ENCODE measurements at regions not wholly inside any gene's neighbourhood (a gene's known extent, or its start where the extent isn't known, plus 50 kb on each side); places are given as distances from the start of the nearest gene placed in this dataset.

GRCh38 chr3:135310317-135310716, 515.3 kb downstream of the EPHB1 start:
- no peak for DNase-seq
- peaks cover 0 to 2% (median 2%) of the 10 kb centered on the region in 3 donors for H3K27me3 Mint-ChIP-seq (ENCODE audit: low read depth in 3 of 3)
- Histone ChIP-seq H2AFZ (ENCODE audit: insufficient read depth, low read depth, low read length, poor library complexity, severe bottlenecking) (no peak overlapping the region), H3K27me3 (ENCODE audit: control insufficient read depth in 2 of 2, insufficient read depth in 2 of 2, low read length in 2 of 2) (no peaks in the 10 kb centered on the region), H3K9ac (ENCODE audit: insufficient read depth, low read length, poor library complexity, severe bottlenecking) (no peak overlapping the region), H3K4me2 (replicated peaks; ENCODE audit: extremely low read depth, low read length, poor library complexity, severe bottlenecking) (no peak overlapping the region), H3K9me3 (replicated peaks in 1 of 2; ENCODE audit: control insufficient read depth in 1 of 2, insufficient read depth in 1 of 2, low read length in 2 of 2) (peaks cover 0 to 11% of the 10 kb centered on the region in 2 donors), H4K20me1 (ENCODE audit: insufficient read depth, low read length) (no peaks in the 10 kb centered on the region), H3K27ac (ENCODE audit: low read depth in 1 of 2, low read length in 2 of 2) (no peak overlapping the region), H3K4me3 (replicated peaks in 1 of 3; ENCODE audit: low read depth in 2 of 3, low read length in 3 of 3) (no peak overlapping the region), H3K4me1 (ENCODE audit: control insufficient read depth in 1 of 2, insufficient read depth in 2 of 2, low read length in 2 of 2) (no peaks in the 10 kb centered on the region), H3K36me3 (replicated peaks in 1 of 2; ENCODE audit: control insufficient read depth in 1 of 2, insufficient read depth in 2 of 2, low read length in 2 of 2) (no peaks in the 10 kb centered on the region), H3K79me2 (ENCODE audit: insufficient read depth, low read length) (no peaks in the 10 kb centered on the region)
- intact Hi-C loops (cut with micrococcal nuclease) = no loop called here
- no CpG with 5 or more reads among the region's 4 CpGs for WGBS (ENCODE audit: insufficient coverage)
- no peaks in the 10 kb centered on the region for H3K4me1 Mint-ChIP-seq
- H3K36me3 Mint-ChIP-seq = no peaks in the 10 kb centered on the region
- peaks cover 3 to 18% (median 8%) of the 10 kb centered on the region in 7 donors for H3K9me3 Mint-ChIP-seq
- no peak overlapping the region for H3K27ac Mint-ChIP-seq
- TF ChIP-seq CTCF (IDR thresholded peaks at IDR 0.05) = no peak
- no peak overlapping the region for H3K4me3 Mint-ChIP-seq

GRCh38 chr3:135311699-135312098, 516.6 kb downstream of the EPHB1 start:
- no peaks in the 10 kb centered on the region for H3K4me1 Mint-ChIP-seq
- intact Hi-C loops (cut with micrococcal nuclease) = no loop called here

More at GRCh38 chr3:135311699-135312098, 516.6 kb downstream of the EPHB1 start:
- 100% methylated on average over 2 of the region's 5 CpGs for WGBS (ENCODE audit: insufficient coverage)
- Histone ChIP-seq H2AFZ (ENCODE audit: insufficient read depth, low read depth, low read length, poor library complexity, severe bottlenecking) (no peak overlapping the region), H3K4me1 (ENCODE audit: control insufficient read depth in 1 of 2, insufficient read depth in 2 of 2, low read length in 2 of 2) (no peaks in the 10 kb centered on the region), H3K27ac (ENCODE audit: low read depth in 1 of 2, low read length in 2 of 2) (no peak overlapping the region), H4K20me1 (ENCODE audit: insufficient read depth, low read length) (no peaks in the 10 kb centered on the region), H3K9ac (ENCODE audit: insufficient read depth, low read length, poor library complexity, severe bottlenecking) (no peak overlapping the region), H3K79me2 (ENCODE audit: insufficient read depth, low read length) (no peaks in the 10 kb centered on the region), H3K4me2 (replicated peaks; ENCODE audit: extremely low read depth, low read length, poor library complexity, severe bottlenecking) (no peak overlapping the region), H3K4me3 (replicated peaks in 1 of 3; ENCODE audit: low read depth in 2 of 3, low read length in 3 of 3) (no peak overlapping the region), H3K36me3 (replicated peaks in 1 of 2; ENCODE audit: control insufficient read depth in 1 of 2, insufficient read depth in 2 of 2, low read length in 2 of 2) (no peaks in the 10 kb centered on the region), H3K27me3 (ENCODE audit: control insufficient read depth in 2 of 2, insufficient read depth in 2 of 2, low read length in 2 of 2) (no peaks in the 10 kb centered on the region), H3K9me3 (replicated peaks in 1 of 2; ENCODE audit: control insufficient read depth in 1 of 2, insufficient read depth in 1 of 2, low read length in 2 of 2) (peaks cover 0 to 4% of the 10 kb centered on the region in 2 donors)
- Mint-ChIP-seq H3K27ac (no peak overlapping the region), H3K4me3 (no peak overlapping the region), H3K27me3 (ENCODE audit: low read depth in 3 of 3) (no peaks in the 10 kb centered on the region), H3K9me3 (peaks cover 0 to 11% (median 7%) of the 10 kb centered on the region in 7 donors), H3K36me3 (no peaks in the 10 kb centered on the region)
- no peak for TF ChIP-seq CTCF (IDR thresholded peaks at IDR 0.05)
- DNase-seq = no peak
